Duodenal mucosa (tissue), 2 donors: ENCODE measurements at regions not wholly inside any gene's neighbourhood (a gene's known extent, or its start where the extent isn't known, plus 50 kb on each side); places are given as distances from the start of the nearest gene placed in this dataset.

ENCODE experiments used
- H3K27ac ChIP-seq: one replicate; pipeline ENCODE4 v1.7.0; 2013; ENCODE audit warnings: low read depth, low read length
- H3K27me3 ChIP-seq, 2 donors: one replicate each; pipeline ENCODE4 v1.7.0; 2013; ENCODE audit warnings: low read length in 2 of 2, control low read depth in 1 of 2; ENCODE audit not compliant: insufficient read depth in 2 of 2, control insufficient read depth in 1 of 2
- H3K36me3 ChIP-seq, 2 donors: one replicate each; pipeline ENCODE4 v1.7.0; 2013; ENCODE audit warnings: low read length in 2 of 2, control low read depth in 1 of 2; ENCODE audit not compliant: insufficient read depth in 2 of 2, control insufficient read depth in 1 of 2
- H3K4me1 ChIP-seq, 2 donors: one replicate each; pipeline ENCODE4 v1.7.0; 2013; ENCODE audit warnings: low read length in 2 of 2, control low read depth in 1 of 2; ENCODE audit not compliant: insufficient read depth in 2 of 2, control insufficient read depth in 1 of 2
- H3K4me3 ChIP-seq, 2 donors: one replicate each; pipeline ENCODE4 v1.7.0; 2013; ENCODE audit warnings: low read length in 2 of 2, low read depth in 1 of 2
- H3K9ac ChIP-seq, 2 donors: one replicate each; pipeline ENCODE4 v1.7.0; 2013; ENCODE audit warnings: low read length in 2 of 2, low read depth in 1 of 2
- H3K9me3 ChIP-seq, 2 donors: one replicate each; pipeline ENCODE4 v1.7.0; 2013; ENCODE audit warnings: low read length in 2 of 2, control low read depth in 1 of 2; ENCODE audit not compliant: control insufficient read depth in 1 of 2

GRCh38 chr6:54665278-54665677 is 181.3 kb upstream of the FAM83B start:
- Histone ChIP-seq H3K27me3 (no peaks in the 10 kb centered on the region), H3K36me3 (no peaks in the 10 kb centered on the region), H3K9ac (no peak overlapping the region)

DNA sequence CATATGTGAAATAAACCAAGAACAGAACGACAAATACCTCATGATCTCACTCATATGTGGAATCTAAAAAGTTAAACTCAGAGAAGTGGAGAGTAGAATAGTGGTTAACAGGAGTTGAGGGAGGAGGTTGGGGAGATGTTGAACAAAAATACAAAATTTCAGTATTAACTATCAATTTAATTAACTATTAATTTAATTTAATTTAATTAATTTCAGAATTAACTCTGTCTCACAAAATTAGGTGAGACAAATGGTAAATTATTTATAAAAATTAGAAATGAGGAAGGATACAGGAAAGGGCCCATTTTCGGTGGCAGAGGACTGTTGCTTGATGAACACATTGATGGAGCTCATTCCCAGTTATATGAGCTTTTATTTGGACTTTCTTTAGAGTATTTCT is 166.0 kb upstream of the FAM83B start:
- Histone ChIP-seq H3K36me3 (no peaks in the 10 kb centered on the region), H3K27me3 (no peaks in the 10 kb centered on the region), H3K4me3 (no peak overlapping the region), H3K27ac (no peak overlapping the region), H3K9ac (no peak overlapping the region), H3K9me3 (no peaks in the 10 kb centered on the region), H3K4me1 (no peaks in the 10 kb centered on the region)

More at GRCh38 chr6:54665278-54665677, 181.3 kb upstream of the FAM83B start:
- no peak overlapping the region for H3K4me3 ChIP-seq
- H3K4me1 ChIP-seq = no peaks in the 10 kb centered on the region
- H3K27ac ChIP-seq = no peak overlapping the region
- H3K9me3 ChIP-seq = peaks cover 5 to 9% of the 10 kb centered on the region in 2 donors

GRCh38 chr6:54681267-54681666 is 165.3 kb upstream of the FAM83B start:
- H3K27me3 ChIP-seq = no peaks in the 10 kb centered on the region
- no peak overlapping the region for H3K9ac ChIP-seq
- no peak overlapping the region for H3K27ac ChIP-seq

DNA sequence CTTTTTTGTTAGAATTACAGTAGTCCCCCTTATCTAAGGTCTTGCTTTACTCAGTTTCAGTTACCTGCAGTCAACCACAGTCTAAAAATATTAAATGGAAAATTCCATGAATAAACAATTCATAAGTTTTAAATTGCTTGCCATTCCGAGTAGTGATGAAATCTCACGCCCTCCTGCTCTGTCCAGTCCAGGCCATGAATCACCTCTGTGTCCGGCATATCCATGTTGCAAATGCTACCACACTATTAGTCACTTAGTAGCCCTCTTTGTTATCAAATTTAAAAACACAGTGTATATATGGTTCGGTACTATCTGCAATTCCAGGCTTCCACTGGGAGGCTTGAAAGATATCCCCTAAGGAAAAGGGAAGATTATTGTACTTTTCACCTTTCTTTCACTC is 164.6 kb upstream of the FAM83B start:
- Histone ChIP-seq H3K36me3 (no peaks in the 10 kb centered on the region), H3K27ac (no peak overlapping the region), H3K4me1 (no peaks in the 10 kb centered on the region), H3K4me3 (no peak overlapping the region), H3K9me3 (no peaks in the 10 kb centered on the region), H3K9ac (no peak overlapping the region), H3K27me3 (no peaks in the 10 kb centered on the region)

More at GRCh38 chr6:54681267-54681666, 165.3 kb upstream of the FAM83B start:
- Histone ChIP-seq H3K36me3 (no peaks in the 10 kb centered on the region), H3K9me3 (no peaks in the 10 kb centered on the region), H3K4me3 (no peak overlapping the region), H3K4me1 (no peaks in the 10 kb centered on the region)

- Histone ChIP-seq H3K4me1 (no peaks in the 10 kb centered on the region), H3K36me3 (no peaks in the 10 kb centered on the region), H3K27ac (no peak overlapping the region)
These were observed 157.0 kb upstream of the FAM83B start for GRCh38 chr6:54689620-54690019.

GRCh38 chr6:54690596-54690995 is 156.0 kb upstream of the FAM83B start:
- no peak overlapping the region for H3K4me3 ChIP-seq
- H3K9me3 ChIP-seq = no peaks in the 10 kb centered on the region
- no peaks in the 10 kb centered on the region for H3K27me3 ChIP-seq
- no peak overlapping the region for H3K9ac ChIP-seq
- no peaks in the 10 kb centered on the region for H3K4me1 ChIP-seq
- no peaks in the 10 kb centered on the region for H3K36me3 ChIP-seq
- H3K27ac ChIP-seq = no peak overlapping the region

More at GRCh38 chr6:54689620-54690019, 157.0 kb upstream of the FAM83B start:
- Histone ChIP-seq H3K4me3 (no peak overlapping the region), H3K27me3 (no peaks in the 10 kb centered on the region), H3K9ac (no peak overlapping the region), H3K9me3 (no peaks in the 10 kb centered on the region)

DNA sequence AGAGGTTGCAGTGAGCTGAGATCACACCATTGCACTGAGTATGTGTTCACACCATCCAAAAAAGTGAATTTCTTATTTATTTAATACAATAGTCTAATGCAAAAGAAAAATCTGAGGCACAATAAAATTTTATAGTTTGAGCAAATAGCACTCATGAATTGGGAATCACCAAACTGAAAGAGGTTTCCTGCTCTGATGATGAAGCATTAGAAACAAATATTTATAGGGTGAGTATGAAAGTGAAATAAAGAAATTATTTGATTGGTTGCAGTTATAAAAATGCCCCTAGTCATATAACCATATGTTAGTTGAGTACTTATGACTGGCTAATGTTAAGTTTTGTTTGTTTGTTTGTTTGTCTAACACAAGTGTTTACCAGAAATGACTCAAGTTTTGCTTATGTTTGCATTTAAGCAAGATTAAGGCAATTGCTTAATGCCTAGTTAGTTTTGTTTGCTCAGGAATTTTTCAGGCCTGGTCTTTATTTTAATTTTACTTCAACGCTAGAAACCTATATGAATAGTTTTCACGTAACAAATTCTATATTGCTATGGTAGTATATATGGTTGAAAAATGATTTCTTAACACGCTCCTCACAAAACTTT is 151.5 kb upstream of the FAM83B start:
- Histone ChIP-seq H3K36me3 (no peaks in the 10 kb centered on the region), H3K27me3 (no peaks in the 10 kb centered on the region), H3K4me1 (peaks cover 0 to 1% of the 10 kb centered on the region in 2 donors), H3K9ac (no peak overlapping the region), H3K4me3 (no peak overlapping the region), H3K27ac (no peak overlapping the region), H3K9me3 (no peaks in the 10 kb centered on the region)

DNA sequence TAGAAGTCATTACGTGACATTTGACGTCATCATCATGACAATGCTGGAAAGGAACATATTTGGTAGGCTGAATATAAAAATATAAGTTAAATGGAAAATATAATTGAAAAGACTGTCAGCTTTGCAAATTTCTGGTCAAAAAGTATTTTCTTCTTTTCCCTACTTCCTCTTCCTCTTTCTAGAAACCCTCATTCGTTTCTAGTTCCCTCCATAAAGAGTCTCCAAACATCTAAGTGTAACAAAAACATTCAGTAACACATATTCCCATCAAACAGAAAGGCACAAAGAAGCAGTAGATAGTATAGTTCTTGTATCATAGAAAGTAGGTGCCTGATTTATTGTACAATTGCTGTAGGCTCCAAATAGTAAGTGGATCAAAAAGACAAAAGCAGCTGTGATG is 150.8 kb upstream of the FAM83B start:
- Histone ChIP-seq H3K9me3 (no peaks in the 10 kb centered on the region), H3K4me1 (peaks cover 0 to 5% of the 10 kb centered on the region in 2 donors), H3K9ac (no peak overlapping the region), H3K27ac (no peak overlapping the region), H3K36me3 (no peaks in the 10 kb centered on the region), H3K4me3 (no peak overlapping the region), H3K27me3 (no peaks in the 10 kb centered on the region)

- Histone ChIP-seq H3K27ac (no peak overlapping the region), H3K4me3 (no peak overlapping the region), H3K9me3 (no peaks in the 10 kb centered on the region), H3K4me1 (peaks cover 0 to 5% of the 10 kb centered on the region in 2 donors), H3K27me3 (no peaks in the 10 kb centered on the region), H3K36me3 (no peaks in the 10 kb centered on the region), H3K9ac (no peak overlapping the region)
These were observed 149.1 kb upstream of the FAM83B start for GRCh38 chr6:54697424-54697823.

- H3K9me3 ChIP-seq = no peaks in the 10 kb centered on the region
- H3K27ac ChIP-seq = no peak overlapping the region
These were observed 147.6 kb upstream of the FAM83B start for GRCh38 chr6:54698974-54699373.

More at GRCh38 chr6:54698974-54699373, 147.6 kb upstream of the FAM83B start:
- Histone ChIP-seq H3K27me3 (no peaks in the 10 kb centered on the region), H3K36me3 (no peaks in the 10 kb centered on the region), H3K4me1 (peaks cover 0 to 5% of the 10 kb centered on the region in 2 donors), H3K4me3 (no peak overlapping the region), H3K9ac (no peak overlapping the region)
